K562 (cell line): ENCODE measurements at regions not wholly inside any gene's neighbourhood (a gene's known extent, or its start where the extent isn't known, plus 50 kb on each side); places are given as distances from the start of the nearest gene placed in this dataset.

ENCODE experiments used
- E2F5 ChIP-seq: sonication (generic); formaldehyde crosslinking; IDR thresholded peaks from 2 replicates; pipeline ENCODE4 v1.8.0; 2022; ENCODE audit warnings: mild to moderate bottlenecking, missing genetic modification reagents
- KLF6 ChIP-seq: fragments of 250-450 bp; sonication (Bioruptor Pico); IDR thresholded peaks from 2 replicates; pipeline ENCODE4 v1.4.0; 2020; ENCODE audit warnings: mild to moderate bottlenecking, moderate library complexity, borderline replicate concordance
- PRDM10 ChIP-seq: fragments of 450-650 bp; IDR thresholded peaks from 2 replicates; pipeline ENCODE4 v1.6.1; 2018; ENCODE audit not compliant: partially characterized antibody
- PRPF4 ChIP-seq: fragments of 200-400 bp; formaldehyde crosslinking; IDR thresholded peaks from one replicate; pipeline ENCODE4 v1.6.1; 2017; ENCODE audit warnings: low read length, low read depth, mild to moderate bottlenecking; ENCODE audit not compliant: insufficient read depth, poor library complexity, severe bottlenecking
- RCOR1 ChIP-seq, 2 experiments: IDR thresholded peaks; 2 replicates each; pipeline ENCODE4 v1.6.1; 2012; ENCODE audit warnings: low read depth in 2 of 2, low read length in 2 of 2, borderline replicate concordance in 1 of 2, improper control_type of control experiment in 1 of 2
- SIN3A ChIP-seq, 2 experiments: fragments of 150-350 bp in 1 of 2; IDR thresholded peaks; 2 replicates each; pipeline ENCODE4 v1.6.1; 2011 to 2016; ENCODE audit warnings: borderline replicate concordance in 2 of 2, low read depth in 2 of 2, low read length in 2 of 2, mild to moderate bottlenecking in 2 of 2, moderate library complexity in 2 of 2; ENCODE audit not compliant: control insufficient read depth in 1 of 2
- STAT5B ChIP-seq: fragments of 250-450 bp; sonication (Bioruptor Pico); IDR thresholded peaks from 2 replicates; pipeline ENCODE4 v1.8.0; 2021; ENCODE audit warnings: mild to moderate bottlenecking, inconsistent platforms
- TAF1 ChIP-seq: IDR thresholded peaks from 2 replicates; pipeline ENCODE4 v1.6.1; 2011; ENCODE audit warnings: mild to moderate bottlenecking, low read length, moderate library complexity; ENCODE audit not compliant: insufficient read depth, control insufficient read depth, severe bottlenecking; ENCODE audit errors: extremely low read depth
- TBL1XR1 ChIP-seq, 2 experiments: IDR thresholded peaks; 2 replicates each; pipeline ENCODE4 v1.6.1; 2012; ENCODE audit warnings: improper control_type of control experiment in 2 of 2, low read length in 2 of 2, mild to moderate bottlenecking in 1 of 2
- THRA ChIP-seq: fragments of 450-650 bp; IDR thresholded peaks from 2 replicates; pipeline ENCODE4 v1.6.1; 2017; ENCODE audit warnings: mild to moderate bottlenecking, moderate library complexity
- ZSCAN32 ChIP-seq: fragments of 450-650 bp; formaldehyde crosslinking; IDR thresholded peaks from 2 replicates; pipeline ENCODE4 v1.4.0; 2020; ENCODE audit warnings: mild to moderate bottlenecking, moderate library complexity

GRCh38 chr1:36732015-36732356 lies 249.3 kb upstream of the CSF3R start:
- no peak for TF ChIP-seq TAF1
- no peak for TF ChIP-seq TBL1XR1 (IDR thresholded peaks at IDR 0.05; ENCODE audit: low read length in 2 of 2)
- no peak for TF ChIP-seq ZSCAN32 (CRISPR knock-in tag)
- TF ChIP-seq PRDM10: no peak
- TF ChIP-seq STAT5B (CRISPR knock-in tag): no peak
- no peak for TF ChIP-seq RCOR1 (IDR thresholded peaks at IDR 0.05; ENCODE audit: borderline replicate concordance in 1 of 2, low read depth in 2 of 2, low read length in 2 of 2)
- no peak for TF ChIP-seq E2F5 (CRISPR knock-in tag)
- no peak for TF ChIP-seq THRA
- no peak for TF ChIP-seq PRPF4
- TF ChIP-seq SIN3A (IDR thresholded peaks at IDR 0.05; ENCODE audit: borderline replicate concordance in 2 of 2, control insufficient read depth in 1 of 2, low read depth in 2 of 2, low read length in 2 of 2): no peak
- TF ChIP-seq KLF6 (CRISPR knock-in tag): no peak
